Stomach (tissue), 8 donors: ENCODE measurements at regions not wholly inside any gene's neighbourhood (a gene's known extent, or its start where the extent isn't known, plus 50 kb on each side); places are given as distances from the start of the nearest gene placed in this dataset.
A peak's percentile ranks its signal among the peaks of the same experiment; 100 is the strongest.

ENCODE experiments used
- DNase-seq, 2 donors: peaks; one replicate each; pipeline versions ENCODE4 v3.0.0 to v3.0.0-alpha.2; 2013 to 2019
- H3K27ac ChIP-seq, 5 donors: fragments of 200-600 bp in 4 of 5; sonication (generic) in 4 of 5; one replicate each; pipeline ENCODE4 v1.5.1; 2013 to 2019; ENCODE audit warnings: mild to moderate bottlenecking in 1 of 5, moderate library complexity in 1 of 5
- H3K27me3 ChIP-seq, 3 donors: fragments of 200-600 bp; sonication (generic); one replicate each; pipeline ENCODE4 v1.5.1; 2017 to 2019; ENCODE audit warnings: mixed run types in 1 of 3
- H3K36me3 ChIP-seq, 4 donors: fragments of 200-600 bp; sonication (generic); 1 replicate in 3 of 4; 2 replicates in 1 of 4; pipeline ENCODE4 v1.5.1; 2016 to 2019
- H3K4me1 ChIP-seq, 4 donors: fragments of 200-600 bp; sonication (generic); one replicate each; pipeline ENCODE4 v1.5.1; 2016 to 2019
- H3K4me3 ChIP-seq, 4 donors: fragments of 200-600 bp; sonication (generic) in 3 of 4; one replicate each; pipeline ENCODE4 v1.5.1; 2016 to 2019; ENCODE audit warnings: mild to moderate bottlenecking in 1 of 4
- H3K9me3 ChIP-seq, 4 donors: fragments of 200-600 bp; sonication (generic); one replicate each; pipeline ENCODE4 v1.5.1; 2016 to 2019
- EP300 ChIP-seq: sonication (generic); formaldehyde crosslinking; IDR thresholded peaks from one replicate; pipeline ENCODE4 v1.6.1; 2017; ENCODE audit warnings: antibody characterized with exemption
- POLR2A ChIP-seq, 4 donors: fragments of 450-650 bp; IDR thresholded peaks; one replicate each; pipeline ENCODE4 v1.6.1; 2016; ENCODE audit warnings: antibody characterized with exemption in 4 of 4, control low read depth in 2 of 4, mild to moderate bottlenecking in 1 of 4, moderate library complexity in 1 of 4
- POLR2AphosphoS5 ChIP-seq, 3 donors: sonication (generic); formaldehyde crosslinking; IDR thresholded peaks; one replicate each; pipeline ENCODE4 v1.6.1; 2016; ENCODE audit warnings: antibody characterized with exemption in 3 of 3
- WGBS, 5 donors: extraction: QIAGEN DNeasy Blood & Tissue Kit in 3 of 5; methylation state at CpG; one replicate each; pipeline versions ENCODE4 v1.1.5 to v1.1.7; 2013 to 2018; 5-methylcytosine and 5-hydroxymethylcytosine counted together
- intact Hi-C: fragments of 100-400 bp; cut with DNase I; formaldehyde crosslinking; loops from one replicate; pipeline ENCODE4 v1.15.1; 2023; ENCODE audit warnings: low total_unique reads
- TF ChIP-seq, protein P1 (sequence below), 7 experiments: fragments of 450-650 bp in 4 of 7; fragments of 200-600 bp in 3 of 7; sonication (generic) in 3 of 7; IDR thresholded peaks; one replicate each; pipeline ENCODE4 v1.5.1; 2016 to 2019; ENCODE audit warnings: antibody characterized with exemption in 7 of 7, control low read depth in 2 of 7, mild to moderate bottlenecking in 1 of 7
- donor health status: healthy with polysubstance abuse.
- donor health status: Bipolar disorder and iron deficiency.
- donor health status: healthy.

DNA sequence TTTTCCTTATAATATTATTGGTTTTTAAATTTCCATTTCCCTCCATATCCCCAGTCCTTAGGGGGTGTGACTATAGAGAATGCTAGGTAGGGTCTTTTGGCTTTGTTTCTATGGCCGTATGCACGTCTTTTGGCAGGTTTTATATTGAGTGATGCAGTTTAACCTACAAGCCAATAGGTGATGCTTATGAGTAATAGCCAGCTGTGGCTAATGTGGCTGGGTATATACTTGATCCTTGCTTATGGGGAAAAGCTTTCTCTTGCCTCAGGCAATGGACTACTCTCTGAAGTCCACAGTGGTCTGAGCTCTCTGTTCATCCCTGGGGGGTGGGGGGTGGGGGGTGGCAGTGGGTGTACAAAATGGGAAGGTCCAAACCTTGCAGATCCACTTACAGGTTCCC, 223.9 kb downstream of the MFSD1 start:
- no peak for DNase-seq

DNA sequence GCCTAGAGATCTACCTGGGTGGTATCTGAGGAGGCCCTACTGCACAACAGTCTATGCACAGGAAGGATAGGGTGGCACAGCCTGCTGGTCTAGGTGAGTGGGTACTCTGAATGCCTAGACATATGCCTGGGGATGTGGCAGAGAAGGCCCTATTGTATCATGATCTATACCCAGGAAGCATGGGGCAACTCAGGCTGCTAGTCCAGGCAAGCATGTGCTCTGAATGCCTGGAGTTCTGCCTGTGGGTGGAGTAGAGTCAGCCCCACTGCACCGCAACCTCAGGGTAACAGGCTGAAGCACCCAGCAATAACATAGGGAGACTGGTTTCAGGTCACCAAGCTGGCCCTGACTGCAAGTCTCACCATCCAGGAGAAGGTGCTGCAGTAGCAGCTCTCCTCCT, 224.7 kb downstream of the MFSD1 start:
- no peaks in the 10 kb centered on the region for H3K27me3 ChIP-seq
- no peak overlapping the region for H3K27ac ChIP-seq
- no peak overlapping the region for H3K4me3 ChIP-seq
- H3K4me1 ChIP-seq: no peaks in the 10 kb centered on the region
- intact Hi-C loops: no loop called here
- no peaks in the 10 kb centered on the region for H3K36me3 ChIP-seq
- peaks cover 0 to 26% (median 15%) of the 10 kb centered on the region in 4 donors for H3K9me3 ChIP-seq
- WGBS, 5 donors: 88 to 100% (median 96%) methylated on average over 1 of the region's 1 CpG; no CpG with 5 or more reads in 1 of the 5 donors
- TF ChIP-seq POLR2A (IDR thresholded peaks at IDR 0.05) (no peak), POLR2AphosphoS5 (IDR thresholded peaks at IDR 0.05) (no peak), EP300 (no peak)
- TF ChIP-seq, protein P1, sequence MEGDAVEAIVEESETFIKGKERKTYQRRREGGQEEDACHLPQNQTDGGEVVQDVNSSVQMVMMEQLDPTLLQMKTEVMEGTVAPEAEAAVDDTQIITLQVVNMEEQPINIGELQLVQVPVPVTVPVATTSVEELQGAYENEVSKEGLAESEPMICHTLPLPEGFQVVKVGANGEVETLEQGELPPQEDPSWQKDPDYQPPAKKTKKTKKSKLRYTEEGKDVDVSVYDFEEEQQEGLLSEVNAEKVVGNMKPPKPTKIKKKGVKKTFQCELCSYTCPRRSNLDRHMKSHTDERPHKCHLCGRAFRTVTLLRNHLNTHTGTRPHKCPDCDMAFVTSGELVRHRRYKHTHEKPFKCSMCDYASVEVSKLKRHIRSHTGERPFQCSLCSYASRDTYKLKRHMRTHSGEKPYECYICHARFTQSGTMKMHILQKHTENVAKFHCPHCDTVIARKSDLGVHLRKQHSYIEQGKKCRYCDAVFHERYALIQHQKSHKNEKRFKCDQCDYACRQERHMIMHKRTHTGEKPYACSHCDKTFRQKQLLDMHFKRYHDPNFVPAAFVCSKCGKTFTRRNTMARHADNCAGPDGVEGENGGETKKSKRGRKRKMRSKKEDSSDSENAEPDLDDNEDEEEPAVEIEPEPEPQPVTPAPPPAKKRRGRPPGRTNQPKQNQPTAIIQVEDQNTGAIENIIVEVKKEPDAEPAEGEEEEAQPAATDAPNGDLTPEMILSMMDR (IDR thresholded peaks at IDR 0.05): no peak
- DNase-seq: no peak

More for the DNA sequence above, 223.9 kb downstream of the MFSD1 start:
- WGBS, 5 donors: 39 to 77% (median 41%) methylated on average over 2 of the region's 2 CpGs
- no peaks in the 10 kb centered on the region for H3K27me3 ChIP-seq
- no peak overlapping the region for H3K27ac ChIP-seq
- no peaks in the 10 kb centered on the region for H3K36me3 ChIP-seq
- no peak overlapping the region for H3K4me3 ChIP-seq
- TF ChIP-seq EP300: no peak
- TF ChIP-seq POLR2A (IDR thresholded peaks at IDR 0.05): no peak
- TF ChIP-seq, protein P1 (IDR thresholded peaks at IDR 0.05): no peak
- no peak for TF ChIP-seq POLR2AphosphoS5 (IDR thresholded peaks at IDR 0.05)
- no peaks in the 10 kb centered on the region for H3K4me1 ChIP-seq
- intact Hi-C loops: no loop called here
- H3K9me3 ChIP-seq: peaks cover 0 to 34% (median 17%) of the 10 kb centered on the region in 4 donors

DNA sequence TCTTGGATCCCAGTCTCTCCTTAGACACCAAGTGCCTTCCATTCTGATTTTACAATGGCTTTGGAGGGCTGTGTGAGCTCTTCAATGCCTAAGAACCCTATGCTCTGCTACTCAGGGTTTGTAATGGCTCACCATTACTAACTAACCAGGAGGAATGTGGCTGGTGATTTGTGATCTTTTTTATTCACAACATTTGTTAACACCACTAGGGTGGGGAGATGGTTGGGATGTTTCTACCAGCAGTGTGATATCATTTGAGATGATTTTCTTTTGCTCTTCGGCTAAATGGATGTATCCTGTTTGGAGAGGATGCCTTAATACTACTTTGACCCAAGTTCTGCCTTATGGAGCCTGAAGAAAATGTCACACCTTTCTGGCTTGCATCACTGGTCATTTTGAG, 226.9 kb downstream of the MFSD1 start:
- H3K4me1 ChIP-seq: no peaks in the 10 kb centered on the region
- intact Hi-C loops: no loop called here
- no peaks in the 10 kb centered on the region for H3K36me3 ChIP-seq
- H3K27me3 ChIP-seq: no peaks in the 10 kb centered on the region
- H3K9me3 ChIP-seq: peaks cover 0 to 4% (median 0%) of the 10 kb centered on the region in 4 donors
- H3K27ac ChIP-seq: no peak overlapping the region
- DNase-seq: no peak
- TF ChIP-seq POLR2A (IDR thresholded peaks at IDR 0.05): no peak
- no peak for TF ChIP-seq POLR2AphosphoS5 (IDR thresholded peaks at IDR 0.05)
- 76 to 95% (median 89%) methylated on average over 1 of the region's 1 CpG for WGBS, 5 donors
- no peak overlapping the region for H3K4me3 ChIP-seq

DNA sequence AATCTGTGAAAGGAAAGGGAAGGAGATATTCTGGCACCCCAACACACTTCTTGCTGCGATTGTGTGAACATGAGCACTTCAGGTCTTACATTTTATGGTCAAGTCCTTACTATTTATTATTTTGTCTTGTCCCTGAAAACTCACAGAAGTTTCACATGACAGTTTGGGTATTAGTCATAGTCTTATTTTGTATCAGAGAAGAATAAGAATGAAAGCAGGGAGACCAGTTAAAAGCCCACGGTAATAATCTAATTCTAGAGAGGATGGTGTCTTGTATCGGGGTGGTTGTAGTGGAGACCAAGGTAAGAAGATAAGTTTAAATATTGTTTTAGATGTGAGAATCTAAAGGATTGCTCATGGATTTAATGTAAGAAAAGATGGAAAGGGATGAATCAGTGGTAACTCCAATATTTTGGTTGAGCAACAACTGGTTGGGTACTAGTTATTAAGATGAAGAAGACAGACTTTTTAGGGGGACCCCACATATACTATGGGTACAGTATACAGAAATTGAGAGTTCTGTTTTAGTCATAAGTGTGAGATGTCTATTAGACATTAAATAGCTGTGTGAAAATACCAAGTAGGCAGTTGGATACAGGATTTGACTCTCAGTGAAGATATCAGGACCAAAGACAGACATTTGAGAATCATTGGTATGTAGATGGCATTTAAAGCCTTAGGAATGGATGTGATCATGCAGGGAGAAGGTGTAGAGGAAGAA, 227.6 kb downstream of the MFSD1 start:
- WGBS, 5 donors: 58 to 82% (median 80%) methylated on average over 3 of the region's 3 CpGs
- H3K27ac ChIP-seq: no peak overlapping the region
- peaks cover 0 to 3% (median 0%) of the 10 kb centered on the region in 4 donors for H3K9me3 ChIP-seq
- no peak overlapping the region for H3K4me3 ChIP-seq
- no peaks in the 10 kb centered on the region for H3K36me3 ChIP-seq
- DNase-seq: no peak
- H3K27me3 ChIP-seq: no peaks in the 10 kb centered on the region
- TF ChIP-seq, protein P1 (IDR thresholded peaks at IDR 0.05): no peak
- no peaks in the 10 kb centered on the region for H3K4me1 ChIP-seq
- intact Hi-C loops: no loop called here

DNA sequence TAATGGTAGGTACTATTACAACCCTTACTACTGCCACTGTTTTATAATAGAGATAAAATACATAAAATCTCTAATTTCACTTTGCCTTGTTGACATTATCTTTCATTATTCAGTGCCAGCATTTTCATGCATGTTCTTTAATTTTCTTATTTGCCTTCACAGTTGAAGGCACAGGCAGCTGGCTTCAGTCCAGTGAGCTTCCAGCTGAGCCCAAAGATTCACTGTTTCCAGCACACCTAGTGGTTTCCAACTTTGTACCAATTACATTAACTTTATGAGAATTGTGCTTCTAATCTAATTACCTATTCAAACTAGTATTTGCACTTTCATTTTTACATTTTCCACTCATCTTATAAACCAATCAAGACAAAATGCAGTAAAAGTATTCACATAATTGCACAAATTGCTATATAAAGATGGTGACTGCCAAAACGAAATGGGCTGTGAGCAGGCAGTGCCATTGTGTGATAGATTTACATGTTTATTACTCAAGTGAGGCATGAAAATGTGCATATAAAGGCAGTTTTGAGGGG, 228.3 kb downstream of the MFSD1 start:
- no peaks in the 10 kb centered on the region for H3K4me1 ChIP-seq
- DNase-seq: peak in 1 of 2 donors; percentile 6
- no peaks in the 10 kb centered on the region for H3K36me3 ChIP-seq
- H3K4me3 ChIP-seq: no peak overlapping the region
- H3K27me3 ChIP-seq: no peaks in the 10 kb centered on the region
- TF ChIP-seq, protein P1 (IDR thresholded peaks at IDR 0.05): no peak
- TF ChIP-seq POLR2A (IDR thresholded peaks at IDR 0.05) (no peak), EP300 (no peak), POLR2AphosphoS5 (IDR thresholded peaks at IDR 0.05) (no peak)
- no peak overlapping the region for H3K27ac ChIP-seq
- H3K9me3 ChIP-seq: peaks cover 0 to 5% (median 0%) of the 10 kb centered on the region in 4 donors
- 59 to 76% (median 64%) methylated on average over 1 of the region's 1 CpG for WGBS, 5 donors
- intact Hi-C loops: no loop called here
